ENCODE measurements at regions not wholly inside any gene's neighbourhood (a gene's known extent, or its start where the extent isn't known, plus 50 kb on each side); places are given as distances from the start of the nearest gene placed in this dataset.

GRCh38 chr6:144756469-144756868 lies 471.3 kb downstream of the UTRN start:
- ChIA-PET CTCF (interaction anchor here (1.3 kb wide), 1 partner anchor 22 kb away, joined by 3 read pairs; no protein-coding TSS in a partner anchor), POLR2A (no interaction called here)
- Mint-ChIP-seq H3K36me3 (peaks cover 7% of the 10 kb centered on the region; the same call in 1 of the 2 replicates), H3K4me1 (peaks cover 11% of the 10 kb centered on the region), H3K27ac (no peak overlapping the region), H3K4me3 (no peak overlapping the region), H3K27me3 (ENCODE audit: low read depth) (no peaks in the 10 kb centered on the region), H3K9me3 (no peaks in the 10 kb centered on the region)
- TF ChIP-seq, protein P1, sequence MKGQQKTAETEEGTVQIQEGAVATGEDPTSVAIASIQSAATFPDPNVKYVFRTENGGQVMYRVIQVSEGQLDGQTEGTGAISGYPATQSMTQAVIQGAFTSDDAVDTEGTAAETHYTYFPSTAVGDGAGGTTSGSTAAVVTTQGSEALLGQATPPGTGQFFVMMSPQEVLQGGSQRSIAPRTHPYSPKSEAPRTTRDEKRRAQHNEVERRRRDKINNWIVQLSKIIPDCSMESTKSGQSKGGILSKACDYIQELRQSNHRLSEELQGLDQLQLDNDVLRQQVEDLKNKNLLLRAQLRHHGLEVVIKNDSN (CRISPR knock-in tag; IDR thresholded peaks at IDR 0.05) = no peak
- TF ChIP-seq ATF1 (CRISPR knock-in tag; IDR thresholded peaks at IDR 0.05) (no peak), ZBTB21 (CRISPR knock-in tag; IDR thresholded peaks at IDR 0.05; ENCODE audit: borderline replicate concordance) (no peak), CREM (CRISPR knock-in tag; IDR thresholded peaks at IDR 0.05) (no peak), CTCF (IDR thresholded peaks at IDR 0.05) (no peak), ZNF532 (CRISPR knock-in tag; IDR thresholded peaks at IDR 0.05; ENCODE audit: borderline replicate concordance) (no peak), ZNF317 (CRISPR knock-in tag; IDR thresholded peaks at IDR 0.05; ENCODE audit: borderline replicate concordance, low read depth) (no peak)
- ATAC-seq = no peak
- DNase-seq (ENCODE audit: low spot score) = no peak

- Mint-ChIP-seq H3K4me1 (peaks cover 11% of the 10 kb centered on the region), H3K27ac (no peak overlapping the region), H3K9me3 (no peaks in the 10 kb centered on the region), H3K36me3 (peaks cover 4% of the 10 kb centered on the region; the same call in 1 of the 2 replicates), H3K4me3 (no peak overlapping the region), H3K27me3 (ENCODE audit: low read depth) (no peaks in the 10 kb centered on the region)
- ATAC-seq (no peak), DNase-seq (ENCODE audit: low spot score) (no peak)
- no peak for TF ChIP-seq MLX (CRISPR knock-in tag; IDR thresholded peaks at IDR 0.05)
- TF ChIP-seq, protein P2, sequence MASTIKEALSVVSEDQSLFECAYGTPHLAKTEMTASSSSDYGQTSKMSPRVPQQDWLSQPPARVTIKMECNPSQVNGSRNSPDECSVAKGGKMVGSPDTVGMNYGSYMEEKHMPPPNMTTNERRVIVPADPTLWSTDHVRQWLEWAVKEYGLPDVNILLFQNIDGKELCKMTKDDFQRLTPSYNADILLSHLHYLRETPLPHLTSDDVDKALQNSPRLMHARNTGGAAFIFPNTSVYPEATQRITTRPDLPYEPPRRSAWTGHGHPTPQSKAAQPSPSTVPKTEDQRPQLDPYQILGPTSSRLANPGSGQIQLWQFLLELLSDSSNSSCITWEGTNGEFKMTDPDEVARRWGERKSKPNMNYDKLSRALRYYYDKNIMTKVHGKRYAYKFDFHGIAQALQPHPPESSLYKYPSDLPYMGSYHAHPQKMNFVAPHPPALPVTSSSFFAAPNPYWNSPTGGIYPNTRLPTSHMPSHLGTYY (CRISPR knock-in tag; IDR thresholded peaks at IDR 0.05) = no peak
- CTCF ChIA-PET = interaction anchor here (1.3 kb wide), 1 partner anchor 22 kb away, joined by 3 read pairs; no protein-coding TSS in a partner anchor
- POLR2A ChIA-PET = no interaction called here
These were observed 472.2 kb downstream of the UTRN start for GRCh38 chr6:144757299-144757698.

GRCh38 chr6:144757730-144758129 lies 472.6 kb downstream of the UTRN start:
- DNase-seq (ENCODE audit: low spot score) (no peak), ATAC-seq (no peak)
- ChIA-PET POLR2A (no interaction called here), CTCF (interaction anchor here (1.3 kb wide), 1 partner anchor 21 kb away, joined by 3 read pairs; no protein-coding TSS in a partner anchor)
- no peak overlapping the region for H3K4me3 Mint-ChIP-seq
- no peak for TF ChIP-seq JUN (CRISPR knock-in tag; IDR thresholded peaks at IDR 0.05)
- TF ChIP-seq CDX4 (CRISPR knock-in tag; IDR thresholded peaks at IDR 0.05; ENCODE audit: borderline replicate concordance) = no peak
- TF ChIP-seq ZNF423 (CRISPR knock-in tag; IDR thresholded peaks at IDR 0.05) = no peak
- TF ChIP-seq ZBTB43 (CRISPR knock-in tag; IDR thresholded peaks at IDR 0.05) = no peak
- peaks cover 11% of the 10 kb centered on the region for H3K4me1 Mint-ChIP-seq
- no peaks in the 10 kb centered on the region for H3K9me3 Mint-ChIP-seq
- H3K27ac Mint-ChIP-seq = no peak overlapping the region
- H3K27me3 Mint-ChIP-seq (ENCODE audit: low read depth) = no peaks in the 10 kb centered on the region
- H3K36me3 Mint-ChIP-seq = peaks cover 4% of the 10 kb centered on the region; the same call in 1 of the 2 replicates

All from WTC11 (cell line).